SK-N-SH (cell line): ENCODE measurements at regions not wholly inside any gene's neighbourhood (a gene's known extent, or its start where the extent isn't known, plus 50 kb on each side); places are given as distances from the start of the nearest gene placed in this dataset.

Source experiments
- CTCF ChIA-PET: fragments of 300-600, 350-600 bp; formaldehyde crosslinking; extraction: SDS; loops from one replicate; lab custom pipeline; 2021; lab: Yijun Ruan, JAX
- POLR2A ChIA-PET: fragments of 350-600 bp; sonication (Branson Sonifier 250); formaldehyde crosslinking; extraction: SDS; loops from one replicate; lab custom pipeline; 2020; ENCODE audit warnings: antibody characterized with exemption, inconsistent platforms; lab: Yijun Ruan, JAX
- DNase-seq: peaks from one replicate; pipeline ENCODE4 v3.0.0; 2012
- H2AFZ ChIP-seq: fragments of 200-600 bp; sonication (generic); 2 replicates; pipeline ENCODE4 v1.8.1; 2016; ENCODE audit warnings: antibody characterized with exemption, mild to moderate bottlenecking, low read depth
- H3F3A ChIP-seq: fragments of 200-600 bp; sonication (generic); replicated peaks from 2 replicates; pipeline ENCODE3; 2016; ENCODE audit warnings: antibody characterized with exemption, mild to moderate bottlenecking; ENCODE audit not compliant: insufficient read depth
- H3K27ac ChIP-seq, 2 experiments: fragments of 200-500 bp in 1 of 2; fragments of 200-600 bp in 1 of 2; sonication (Bioruptor generic) in 1 of 2; sonication (generic), shearing (Covaris generic) in 1 of 2; 2 replicates each; pipeline versions ENCODE4 v1.5.1 to v1.6.1; 2014 to 2016; ENCODE audit warnings: low read depth in 2 of 2, inconsistent platforms in 1 of 2, low read length in 1 of 2, mild to moderate bottlenecking in 1 of 2, mixed read lengths in 1 of 2
- H3K27me3 ChIP-seq: fragments of 200-600 bp; sonication (generic), shearing (Covaris generic); 2 replicates; pipeline ENCODE4 v1.6.1; 2016; ENCODE audit warnings: mixed run types; ENCODE audit not compliant: insufficient read depth
- H3K36me3 ChIP-seq, 2 experiments: fragments of 200-500 bp in 1 of 2; fragments of 200-600 bp in 1 of 2; sonication (Bioruptor generic) in 1 of 2; sonication (generic) in 1 of 2; replicated peaks in 1 of 2; 2 replicates each; pipeline versions ENCODE3 to v1.5.1; 2014 to 2016; ENCODE audit warnings: low read length in 1 of 2, mild to moderate bottlenecking in 1 of 2; ENCODE audit not compliant: insufficient read depth in 2 of 2, control insufficient read depth in 1 of 2
- H3K4me1 ChIP-seq, 2 experiments: fragments of 200-500 bp in 1 of 2; fragments of 200-600 bp in 1 of 2; sonication (Bioruptor generic) in 1 of 2; sonication (generic), shearing (Covaris generic) in 1 of 2; 2 replicates each; pipeline versions ENCODE4 v1.5.1 to v1.6.1; 2014 to 2016; ENCODE audit warnings: low read depth in 1 of 2, low read length in 1 of 2, mixed run types in 1 of 2; ENCODE audit not compliant: insufficient read depth in 2 of 2, control insufficient read depth in 1 of 2
- H3K4me2 ChIP-seq: fragments of 200-600 bp; sonication (generic), shearing (Covaris generic); 2 replicates; pipeline ENCODE4 v1.6.1; 2017; ENCODE audit warnings: mixed run types
- H3K4me3 ChIP-seq, 2 experiments: fragments of 200-500 bp in 1 of 2; fragments of 200-600 bp in 1 of 2; sonication (Bioruptor generic) in 1 of 2; sonication (generic), shearing (Covaris generic) in 1 of 2; 2 replicates each; pipeline versions ENCODE4 v1.5.1 to v1.8.1; 2014 to 2016; ENCODE audit warnings: low read depth in 2 of 2, inconsistent platforms in 1 of 2, low read length in 1 of 2, mild to moderate bottlenecking in 1 of 2, mixed read lengths in 1 of 2, moderate library complexity in 1 of 2
- H3K79me2 ChIP-seq: fragments of 200-600 bp; sonication (generic); 2 replicates; pipeline ENCODE4 v1.8.1; 2017; ENCODE audit warnings: mild to moderate bottlenecking; ENCODE audit not compliant: insufficient read depth
- H3K9ac ChIP-seq: fragments of 200-600 bp; sonication (generic); 2 replicates; pipeline ENCODE4 v1.6.1; 2017; ENCODE audit warnings: mixed run types
- H3K9me2 ChIP-seq: fragments of 200-600 bp; sonication (generic); 2 replicates; pipeline ENCODE4 v1.6.1; 2017; ENCODE audit warnings: mixed run types
- H3K9me3 ChIP-seq: fragments of 200-600 bp; sonication (generic); 2 replicates; pipeline ENCODE4 v1.6.1; 2017; ENCODE audit warnings: mixed run types, mild to moderate bottlenecking, moderate library complexity
- H4K20me1 ChIP-seq: fragments of 200-600 bp; sonication (generic); 2 replicates; pipeline ENCODE4 v1.6.1; 2017; ENCODE audit warnings: mild to moderate bottlenecking, mixed run types; ENCODE audit not compliant: insufficient read depth
- CHD2 ChIP-seq: fragments of 150-350 bp; IDR thresholded peaks from 2 replicates; pipeline ENCODE4 v1.6.1; 2018; ENCODE audit warnings: low read length; ENCODE audit not compliant: partially characterized antibody
- EP300 ChIP-seq, 2 experiments: IDR thresholded peaks; 2 replicates each; pipeline versions ENCODE4 v1.4.0 to v1.6.1; 2012; ENCODE audit warnings: borderline replicate concordance in 1 of 2, low read depth in 1 of 2, low read length in 1 of 2
- EZH2phosphoT487 ChIP-seq: fragments of 200-600 bp; sonication (generic); IDR thresholded peaks from 2 replicates; pipeline ENCODE4 v1.6.1; 2017; ENCODE audit warnings: low read depth, mixed run types, mild to moderate bottlenecking, antibody characterized with exemption, moderate library complexity, borderline replicate concordance
- FOSL2 ChIP-seq: IDR thresholded peaks from 2 replicates; pipeline ENCODE4 v1.4.0; 2012; ENCODE audit warnings: low read depth, mild to moderate bottlenecking, moderate library complexity, borderline replicate concordance
- FOXM1 ChIP-seq: IDR thresholded peaks from 2 replicates; pipeline ENCODE4 v1.4.0; 2012; ENCODE audit warnings: low read depth, mild to moderate bottlenecking
- GABPA ChIP-seq: IDR thresholded peaks from 2 replicates; pipeline ENCODE4 v1.4.0; 2012; ENCODE audit warnings: low read depth, mild to moderate bottlenecking
- JUND ChIP-seq: IDR thresholded peaks from 2 replicates; pipeline ENCODE4 v1.4.0; 2012
- MAX ChIP-seq: IDR thresholded peaks from 2 replicates; pipeline ENCODE4 v1.4.0; 2012; ENCODE audit warnings: low read depth
- MEF2A ChIP-seq: IDR thresholded peaks from 2 replicates; pipeline ENCODE4 v1.4.0; 2012; ENCODE audit warnings: low read depth, borderline replicate concordance
- NFIC ChIP-seq: IDR thresholded peaks from 2 replicates; pipeline ENCODE4 v1.4.0; 2012; ENCODE audit warnings: borderline replicate concordance
- NRF1 ChIP-seq: IDR thresholded peaks from 2 replicates; pipeline ENCODE4 v1.6.1; 2012; ENCODE audit warnings: low read depth, mild to moderate bottlenecking, low read length
- RFX5 ChIP-seq: IDR thresholded peaks from 2 replicates; pipeline ENCODE4 v1.6.1; 2012; ENCODE audit warnings: mild to moderate bottlenecking, improper control_type of control experiment, low read length
- SIN3A ChIP-seq: IDR thresholded peaks from 2 replicates; pipeline ENCODE4 v1.6.1; 2012; ENCODE audit warnings: low read depth, mild to moderate bottlenecking, low read length, moderate library complexity, borderline replicate concordance
- TAF1 ChIP-seq: IDR thresholded peaks from 2 replicates; pipeline ENCODE4 v1.6.1; 2012; ENCODE audit warnings: low read depth, mild to moderate bottlenecking, low read length, moderate library complexity, borderline replicate concordance
- WGBS: methylation state at CpG from one replicate; pipeline ENCODE4 v1.1.6; 2017; ENCODE audit warnings: low lambda C conversion rate; 5-methylcytosine and 5-hydroxymethylcytosine counted together
- TF ChIP-seq, protein P1 (sequence below): IDR thresholded peaks from 2 replicates; pipeline ENCODE4 v1.4.0; 2012; ENCODE audit warnings: low read depth, borderline replicate concordance
- TF ChIP-seq, protein P2 (sequence below): IDR thresholded peaks from 2 replicates; pipeline ENCODE4 v1.6.1; 2012; ENCODE audit warnings: mild to moderate bottlenecking, low read depth, low read length, moderate library complexity
- TF ChIP-seq, protein P3 (sequence below): fragments of 200-600 bp; sonication (generic); IDR thresholded peaks from 2 replicates; pipeline ENCODE4 v1.6.1; 2017; ENCODE audit warnings: antibody characterized with exemption, mild to moderate bottlenecking, moderate library complexity
- TF ChIP-seq, protein P4 (sequence below): fragments of 150-350 bp; IDR thresholded peaks from 2 replicates; pipeline ENCODE4 v1.6.1; 2016; ENCODE audit warnings: mild to moderate bottlenecking, low read depth, low read length

- H3K9ac ChIP-seq, result no peak overlapping the region
- POLR2A ChIA-PET, result no interaction called here
- 95% methylated on average over 7 of the region's 7 CpGs for WGBS
Observed at GRCh38 chr2:46245869-46246268, 51.3 kb upstream of the EPAS1 start.

More at GRCh38 chr2:46245869-46246268, 51.3 kb upstream of the EPAS1 start:
- no peak for DNase-seq
- Histone ChIP-seq H4K20me1 (no peaks in the 10 kb centered on the region), H3K4me1 (no peaks in the 10 kb centered on the region; a peak in 1 of 4 replicates), H3K9me2 (no peaks in the 10 kb centered on the region), H3K9me3 (no peaks in the 10 kb centered on the region), H3K27me3 (no peaks in the 10 kb centered on the region), H3K4me2 (no peak overlapping the region), H2AFZ (no peak overlapping the region), H3K79me2 (no peaks in the 10 kb centered on the region; the same call in 1 of the 2 replicates), H3F3A (no peaks in the 10 kb centered on the region), H3K36me3 (no peaks in the 10 kb centered on the region), H3K4me3 (no peak overlapping the region)
- CTCF ChIA-PET, result no interaction called here
- no peak for TF ChIP-seq SIN3A
- no peak for TF ChIP-seq FOSL2
- TF ChIP-seq, protein P1, sequence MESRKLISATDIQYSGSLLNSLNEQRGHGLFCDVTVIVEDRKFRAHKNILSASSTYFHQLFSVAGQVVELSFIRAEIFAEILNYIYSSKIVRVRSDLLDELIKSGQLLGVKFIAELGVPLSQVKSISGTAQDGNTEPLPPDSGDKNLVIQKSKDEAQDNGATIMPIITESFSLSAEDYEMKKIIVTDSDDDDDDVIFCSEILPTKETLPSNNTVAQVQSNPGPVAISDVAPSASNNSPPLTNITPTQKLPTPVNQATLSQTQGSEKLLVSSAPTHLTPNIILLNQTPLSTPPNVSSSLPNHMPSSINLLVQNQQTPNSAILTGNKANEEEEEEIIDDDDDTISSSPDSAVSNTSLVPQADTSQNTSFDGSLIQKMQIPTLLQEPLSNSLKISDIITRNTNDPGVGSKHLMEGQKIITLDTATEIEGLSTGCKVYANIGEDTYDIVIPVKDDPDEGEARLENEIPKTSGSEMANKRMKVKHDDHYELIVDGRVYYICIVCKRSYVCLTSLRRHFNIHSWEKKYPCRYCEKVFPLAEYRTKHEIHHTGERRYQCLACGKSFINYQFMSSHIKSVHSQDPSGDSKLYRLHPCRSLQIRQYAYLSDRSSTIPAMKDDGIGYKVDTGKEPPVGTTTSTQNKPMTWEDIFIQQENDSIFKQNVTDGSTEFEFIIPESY, result no peak
- TF ChIP-seq MEF2A, result no peak
- TF ChIP-seq CHD2, result no peak
- no peak for TF ChIP-seq RFX5
- TF ChIP-seq, protein P2, sequence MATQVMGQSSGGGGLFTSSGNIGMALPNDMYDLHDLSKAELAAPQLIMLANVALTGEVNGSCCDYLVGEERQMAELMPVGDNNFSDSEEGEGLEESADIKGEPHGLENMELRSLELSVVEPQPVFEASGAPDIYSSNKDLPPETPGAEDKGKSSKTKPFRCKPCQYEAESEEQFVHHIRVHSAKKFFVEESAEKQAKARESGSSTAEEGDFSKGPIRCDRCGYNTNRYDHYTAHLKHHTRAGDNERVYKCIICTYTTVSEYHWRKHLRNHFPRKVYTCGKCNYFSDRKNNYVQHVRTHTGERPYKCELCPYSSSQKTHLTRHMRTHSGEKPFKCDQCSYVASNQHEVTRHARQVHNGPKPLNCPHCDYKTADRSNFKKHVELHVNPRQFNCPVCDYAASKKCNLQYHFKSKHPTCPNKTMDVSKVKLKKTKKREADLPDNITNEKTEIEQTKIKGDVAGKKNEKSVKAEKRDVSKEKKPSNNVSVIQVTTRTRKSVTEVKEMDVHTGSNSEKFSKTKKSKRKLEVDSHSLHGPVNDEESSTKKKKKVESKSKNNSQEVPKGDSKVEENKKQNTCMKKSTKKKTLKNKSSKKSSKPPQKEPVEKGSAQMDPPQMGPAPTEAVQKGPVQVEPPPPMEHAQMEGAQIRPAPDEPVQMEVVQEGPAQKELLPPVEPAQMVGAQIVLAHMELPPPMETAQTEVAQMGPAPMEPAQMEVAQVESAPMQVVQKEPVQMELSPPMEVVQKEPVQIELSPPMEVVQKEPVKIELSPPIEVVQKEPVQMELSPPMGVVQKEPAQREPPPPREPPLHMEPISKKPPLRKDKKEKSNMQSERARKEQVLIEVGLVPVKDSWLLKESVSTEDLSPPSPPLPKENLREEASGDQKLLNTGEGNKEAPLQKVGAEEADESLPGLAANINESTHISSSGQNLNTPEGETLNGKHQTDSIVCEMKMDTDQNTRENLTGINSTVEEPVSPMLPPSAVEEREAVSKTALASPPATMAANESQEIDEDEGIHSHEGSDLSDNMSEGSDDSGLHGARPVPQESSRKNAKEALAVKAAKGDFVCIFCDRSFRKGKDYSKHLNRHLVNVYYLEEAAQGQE, result no peak
- TF ChIP-seq NRF1, result no peak
- TF ChIP-seq GABPA, result no peak
- no peak for TF ChIP-seq TAF1
- TF ChIP-seq EZH2phosphoT487, result no peak
- TF ChIP-seq EP300 (IDR thresholded peaks at IDR 0.05; ENCODE audit: borderline replicate concordance in 1 of 2, low read depth in 1 of 2, low read length in 1 of 2), result no peak
- no peak for TF ChIP-seq MAX
- TF ChIP-seq, protein P3, sequence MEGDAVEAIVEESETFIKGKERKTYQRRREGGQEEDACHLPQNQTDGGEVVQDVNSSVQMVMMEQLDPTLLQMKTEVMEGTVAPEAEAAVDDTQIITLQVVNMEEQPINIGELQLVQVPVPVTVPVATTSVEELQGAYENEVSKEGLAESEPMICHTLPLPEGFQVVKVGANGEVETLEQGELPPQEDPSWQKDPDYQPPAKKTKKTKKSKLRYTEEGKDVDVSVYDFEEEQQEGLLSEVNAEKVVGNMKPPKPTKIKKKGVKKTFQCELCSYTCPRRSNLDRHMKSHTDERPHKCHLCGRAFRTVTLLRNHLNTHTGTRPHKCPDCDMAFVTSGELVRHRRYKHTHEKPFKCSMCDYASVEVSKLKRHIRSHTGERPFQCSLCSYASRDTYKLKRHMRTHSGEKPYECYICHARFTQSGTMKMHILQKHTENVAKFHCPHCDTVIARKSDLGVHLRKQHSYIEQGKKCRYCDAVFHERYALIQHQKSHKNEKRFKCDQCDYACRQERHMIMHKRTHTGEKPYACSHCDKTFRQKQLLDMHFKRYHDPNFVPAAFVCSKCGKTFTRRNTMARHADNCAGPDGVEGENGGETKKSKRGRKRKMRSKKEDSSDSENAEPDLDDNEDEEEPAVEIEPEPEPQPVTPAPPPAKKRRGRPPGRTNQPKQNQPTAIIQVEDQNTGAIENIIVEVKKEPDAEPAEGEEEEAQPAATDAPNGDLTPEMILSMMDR, result no peak
- TF ChIP-seq, protein P4, sequence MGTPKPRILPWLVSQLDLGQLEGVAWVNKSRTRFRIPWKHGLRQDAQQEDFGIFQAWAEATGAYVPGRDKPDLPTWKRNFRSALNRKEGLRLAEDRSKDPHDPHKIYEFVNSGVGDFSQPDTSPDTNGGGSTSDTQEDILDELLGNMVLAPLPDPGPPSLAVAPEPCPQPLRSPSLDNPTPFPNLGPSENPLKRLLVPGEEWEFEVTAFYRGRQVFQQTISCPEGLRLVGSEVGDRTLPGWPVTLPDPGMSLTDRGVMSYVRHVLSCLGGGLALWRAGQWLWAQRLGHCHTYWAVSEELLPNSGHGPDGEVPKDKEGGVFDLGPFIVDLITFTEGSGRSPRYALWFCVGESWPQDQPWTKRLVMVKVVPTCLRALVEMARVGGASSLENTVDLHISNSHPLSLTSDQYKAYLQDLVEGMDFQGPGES, result no peak
- no peak for TF ChIP-seq FOXM1
- TF ChIP-seq JUND, result no peak
- no peak for TF ChIP-seq NFIC
- TF ChIP-seq, all 33 proteins: peak for 0
- no peak overlapping the region for H3K27ac ChIP-seq
